Stimulated activated CD8-positive, alpha-beta memory T cell treated with anti-CD3 and anti-CD28 coated beads, Interleukin-12 subunit alpha, Interleukin-12 subunit beta, amount 100 ng/mL, for 4 hours (primary cell): ENCODE measurements at regions not wholly inside any gene's neighbourhood (a gene's known extent, or its start where the extent isn't known, plus 50 kb on each side); places are given as distances from the start of the nearest gene placed in this dataset.

Source experiments
- DNase-seq: peaks from one replicate; pipeline ENCODE4 v3.0.0-alpha.2; 2020; ENCODE audit warnings: low read depth

DNA sequence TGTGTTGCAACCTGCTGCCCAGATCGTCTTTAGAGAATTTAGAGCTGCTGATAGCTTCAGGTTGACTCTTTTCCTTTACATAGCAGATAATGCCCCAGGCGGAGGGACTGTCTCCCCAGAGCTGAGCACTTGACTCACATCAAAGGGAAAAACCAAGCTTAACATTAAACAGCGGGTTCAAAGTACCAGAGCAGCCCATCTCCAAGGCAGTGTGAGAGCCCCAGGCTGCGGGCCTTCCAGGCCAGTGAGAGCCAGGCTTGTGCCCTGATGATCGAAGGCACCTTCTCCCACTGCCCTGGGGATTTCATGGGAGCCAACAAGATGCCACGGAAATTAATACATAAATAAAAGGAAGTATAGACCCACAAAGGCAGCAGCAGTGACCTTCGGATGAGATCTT lies 275.6 kb downstream of the XXYLT1 start:
- DNase-seq, result no peak

DNA sequence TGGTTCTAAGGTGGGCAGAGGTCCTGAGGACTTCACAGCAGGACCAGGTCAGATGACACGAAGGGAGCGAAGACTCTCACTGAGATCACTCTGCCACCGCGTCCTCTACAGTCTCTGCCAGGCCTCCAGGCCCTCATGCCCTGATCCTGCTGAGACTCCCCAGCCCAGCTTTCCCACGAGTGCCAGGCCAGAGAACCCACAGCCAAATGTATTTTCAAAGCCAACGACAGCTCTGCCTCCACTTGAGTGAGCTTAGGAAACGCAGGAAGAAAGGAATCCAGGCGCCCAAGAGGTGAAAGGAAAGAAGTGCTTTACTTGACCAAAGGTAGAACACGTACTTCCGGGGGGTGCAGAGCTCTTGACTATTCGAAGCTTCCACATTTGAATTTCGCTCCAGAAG lies 275.0 kb downstream of the XXYLT1 start:
- no peak for DNase-seq

DNA sequence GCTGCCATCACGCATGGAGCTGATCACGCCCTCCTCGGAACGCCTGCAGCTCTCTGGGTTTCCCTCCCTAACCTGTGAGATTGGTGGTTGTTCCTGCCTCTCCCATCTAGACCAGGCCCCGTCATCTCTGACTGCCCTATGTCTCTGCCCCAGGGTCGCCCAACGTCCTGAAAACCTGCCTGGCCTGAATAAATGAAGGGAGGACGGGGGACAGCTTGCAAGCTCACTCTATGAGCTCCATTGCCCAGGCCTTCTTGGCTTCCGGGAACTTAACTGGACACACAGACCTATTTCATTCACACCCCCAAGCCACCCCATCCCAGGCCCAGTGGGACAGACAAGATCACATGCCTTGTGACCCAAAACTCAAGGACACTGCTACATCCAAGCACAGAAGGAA lies 274.2 kb downstream of the XXYLT1 start:
- DNase-seq, result no peak

DNA sequence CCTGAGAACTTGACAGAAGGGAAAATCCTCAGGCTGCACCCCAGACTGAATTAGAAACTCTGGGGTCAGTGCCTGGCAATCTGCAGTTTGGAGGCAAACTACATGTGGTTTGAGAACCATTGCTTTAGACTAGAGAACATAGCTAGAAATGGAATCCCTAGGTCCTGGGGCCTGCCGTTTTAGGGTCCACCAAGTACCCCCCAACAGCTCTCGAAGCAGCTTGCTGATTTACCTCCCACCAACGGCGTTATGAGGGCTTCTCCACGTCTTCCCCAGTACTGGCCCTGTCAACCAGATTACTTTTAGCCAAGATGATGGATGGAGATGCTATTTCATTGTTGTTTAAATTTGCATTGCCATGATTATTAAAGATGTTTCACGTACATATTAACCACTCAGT lies 272.5 kb downstream of the XXYLT1 start:
- DNase-seq, result no peak

DNA sequence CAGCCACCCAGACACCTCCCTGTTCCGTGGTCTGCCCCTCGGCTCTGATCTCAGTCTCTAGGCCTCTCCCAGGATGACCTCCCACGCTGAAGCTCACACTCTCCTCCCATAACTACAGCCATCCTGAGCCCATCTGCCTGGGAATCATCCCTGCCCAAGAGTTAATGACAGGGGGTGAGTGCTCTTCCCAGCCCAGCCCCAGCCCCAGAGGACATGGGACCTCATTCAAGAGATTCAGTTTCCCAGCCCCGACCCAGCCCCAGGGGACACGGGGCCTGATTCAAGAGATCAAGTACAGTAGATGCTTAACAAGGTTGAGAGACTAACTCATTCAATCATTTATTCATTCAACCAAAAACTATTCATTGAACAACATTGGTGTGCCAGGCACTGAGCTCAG lies 272.0 kb downstream of the XXYLT1 start:
- DNase-seq, result no peak

DNA sequence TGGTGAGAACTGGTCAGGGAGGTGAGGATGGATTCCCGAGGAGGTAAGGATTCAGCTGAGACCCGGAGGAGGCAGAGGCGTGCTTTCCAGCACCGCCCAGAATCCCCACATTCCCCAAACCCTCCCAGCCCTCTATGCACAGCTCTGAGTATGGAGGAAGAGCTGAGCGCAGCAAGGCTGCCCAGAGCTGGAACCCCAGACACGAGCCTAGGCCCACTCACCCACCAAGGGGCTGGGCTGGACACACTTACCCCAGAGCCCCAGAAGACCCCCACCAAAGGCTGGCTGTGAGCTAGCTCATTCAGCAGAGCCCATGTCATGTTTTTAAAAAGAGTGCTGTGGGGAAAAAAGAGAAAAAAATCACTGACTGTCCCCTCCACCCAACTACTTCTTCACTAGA lies 271.5 kb downstream of the XXYLT1 start:
- DNase-seq, result no peak

DNA sequence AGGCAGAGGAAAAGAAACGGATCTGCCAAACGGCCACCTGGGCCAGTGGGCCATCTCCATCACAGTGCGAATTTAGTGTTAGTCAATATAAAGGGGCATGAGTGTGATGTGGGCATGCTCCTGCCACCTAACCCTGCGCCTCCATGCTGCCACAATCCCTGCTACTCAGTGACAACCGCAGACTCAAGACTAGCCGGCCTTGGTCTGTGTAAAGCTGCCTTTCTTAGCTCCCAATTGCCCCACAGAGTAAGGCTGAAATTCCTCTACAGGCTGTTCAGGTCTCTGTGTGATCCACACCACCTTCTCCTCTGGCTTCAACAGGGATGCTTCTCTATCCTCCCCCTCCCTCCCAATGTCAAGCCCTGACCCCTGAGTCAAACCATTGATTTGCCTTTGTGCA lies 269.7 kb downstream of the XXYLT1 start:
- DNase-seq, result no peak

DNA sequence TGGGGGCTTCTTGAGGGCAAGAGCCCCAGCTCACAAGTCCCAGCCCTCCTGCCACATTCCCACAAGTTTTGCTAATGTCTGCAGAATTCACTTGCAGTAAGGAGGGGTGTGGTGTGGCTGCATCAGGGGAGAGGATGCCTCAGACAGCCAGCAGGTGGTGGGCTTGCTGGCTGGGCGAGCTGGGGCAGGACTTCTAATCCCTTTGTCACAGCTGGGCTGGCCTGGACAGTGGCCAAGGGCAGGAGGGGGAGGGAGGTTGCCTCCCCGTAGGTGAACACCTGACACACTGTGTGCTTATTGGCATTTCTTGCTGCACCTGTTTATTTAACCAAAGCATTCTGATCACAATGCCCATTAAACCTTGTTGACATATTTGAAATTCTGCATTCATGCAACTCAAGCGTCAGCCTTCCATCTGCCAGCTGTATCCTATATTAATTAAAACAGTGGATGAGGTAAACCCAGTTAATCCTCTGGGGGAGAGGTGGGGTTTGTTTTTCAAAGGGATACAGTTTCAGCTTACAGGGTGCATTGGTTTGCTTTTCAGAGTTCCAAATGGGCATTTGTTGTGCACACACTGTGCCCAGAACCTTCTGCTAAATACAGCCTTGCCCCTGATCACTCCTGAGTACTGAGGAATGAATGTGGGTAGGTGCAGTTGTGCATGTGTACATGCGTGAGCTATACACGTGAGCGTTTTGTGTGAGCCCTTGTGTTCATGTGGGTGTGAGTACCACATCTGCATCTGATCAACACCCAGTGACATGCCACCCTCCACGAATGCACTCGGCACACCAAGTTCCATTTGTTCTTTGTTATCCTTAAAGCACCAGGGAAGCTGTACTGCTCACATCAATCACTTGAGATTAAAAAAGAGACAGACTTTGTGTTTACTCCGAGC lies 268.7 kb downstream of the XXYLT1 start:
- DNase-seq, result no peak

DNA sequence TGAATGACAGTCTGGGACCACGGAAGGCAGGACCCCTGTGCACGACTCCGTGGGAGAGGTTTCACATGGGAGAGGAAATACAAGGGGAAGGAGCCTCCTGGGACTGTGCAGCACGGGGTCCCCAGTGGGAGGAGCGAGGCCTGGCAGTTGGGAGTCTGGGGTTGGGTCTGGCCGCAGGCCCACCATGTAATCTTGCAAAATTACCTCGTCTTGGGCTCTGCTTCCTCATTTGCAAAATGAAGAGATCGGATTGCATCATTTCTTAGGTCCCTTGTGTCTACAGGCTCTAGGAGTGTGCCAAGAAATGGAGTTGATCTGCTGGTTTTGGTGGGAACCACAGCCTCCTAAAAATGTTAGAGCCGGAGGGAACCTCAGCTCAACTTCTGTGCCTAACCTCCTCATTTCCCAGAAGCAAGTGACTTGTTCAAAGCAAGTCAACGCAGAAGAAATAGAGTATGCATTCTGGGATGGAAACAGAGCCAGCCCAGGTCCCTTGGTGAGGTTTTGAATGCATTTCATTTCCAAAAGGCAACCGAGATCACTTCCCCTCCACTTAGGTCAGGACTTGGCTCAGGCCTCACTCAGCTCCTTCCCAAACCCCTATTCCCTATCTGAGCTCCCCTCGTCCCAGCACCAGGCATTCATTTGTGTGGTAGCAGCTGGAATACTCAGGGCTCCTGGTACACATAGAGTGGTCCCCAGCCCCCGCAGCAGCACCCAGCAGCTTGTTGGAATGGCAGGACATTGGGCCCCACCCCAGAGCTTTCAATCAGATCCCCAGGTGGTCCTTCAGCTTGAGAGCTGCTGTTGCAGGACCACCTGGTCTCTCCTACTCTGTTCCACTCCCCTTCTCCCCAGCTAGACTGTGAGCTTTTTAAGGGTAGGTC lies 267.7 kb downstream of the XXYLT1 start:
- DNase-seq, result no peak

DNA sequence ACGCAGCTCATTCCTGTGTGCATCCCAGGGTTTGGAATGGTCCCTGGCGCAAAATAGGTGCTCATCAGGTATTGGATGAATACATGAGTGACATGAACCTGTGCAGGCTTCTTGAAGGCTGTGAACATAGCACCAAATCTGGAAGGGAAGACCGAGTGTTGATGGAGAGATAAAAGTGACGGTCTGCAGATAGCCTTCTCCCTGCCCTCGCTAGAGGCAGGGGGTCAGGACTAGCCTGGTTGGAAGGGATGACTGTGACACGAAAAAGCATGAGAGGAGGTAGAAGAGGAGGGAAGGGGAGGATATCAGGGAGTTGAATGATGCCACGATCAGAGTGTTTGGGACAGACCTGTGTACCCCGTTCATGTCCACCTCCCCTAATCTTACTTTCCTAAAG lies 267.1 kb downstream of the XXYLT1 start:
- DNase-seq, result no peak

DNA sequence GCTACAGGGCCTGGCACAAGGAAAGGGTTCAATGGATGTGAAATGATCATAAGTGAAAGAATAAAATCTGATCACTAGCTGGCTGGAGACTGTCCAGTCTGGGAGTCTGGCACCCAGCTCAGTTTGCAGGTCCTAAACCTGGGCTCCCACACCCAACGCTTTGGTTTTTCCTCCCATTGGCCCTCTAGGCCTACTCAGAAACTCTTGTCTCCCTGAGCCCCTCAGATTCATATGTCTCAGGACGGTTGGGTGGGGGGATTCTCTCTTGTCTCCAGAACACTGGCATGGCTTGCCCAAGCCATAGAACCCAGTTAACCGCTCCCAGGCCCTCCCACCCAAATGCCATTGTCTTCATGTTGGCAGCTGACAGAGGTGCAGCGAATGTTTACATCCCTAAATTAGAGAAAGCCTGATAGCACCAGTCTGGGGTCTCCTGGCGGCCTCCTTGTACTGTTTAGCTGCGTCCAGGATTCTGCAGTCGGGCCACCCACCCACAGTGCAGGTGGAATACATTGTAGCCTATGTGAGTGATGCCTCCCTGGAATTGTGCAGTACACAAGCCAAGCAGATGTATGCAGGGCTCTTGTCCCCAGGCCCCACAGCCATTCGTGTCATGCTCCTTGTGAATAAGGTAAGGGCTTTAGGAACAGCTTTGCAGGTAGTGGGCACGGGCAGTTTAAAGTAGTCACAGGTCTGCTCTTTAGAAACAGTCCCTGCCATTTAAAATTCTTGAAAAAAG lies 266.3 kb downstream of the XXYLT1 start:
- no peak for DNase-seq

DNA sequence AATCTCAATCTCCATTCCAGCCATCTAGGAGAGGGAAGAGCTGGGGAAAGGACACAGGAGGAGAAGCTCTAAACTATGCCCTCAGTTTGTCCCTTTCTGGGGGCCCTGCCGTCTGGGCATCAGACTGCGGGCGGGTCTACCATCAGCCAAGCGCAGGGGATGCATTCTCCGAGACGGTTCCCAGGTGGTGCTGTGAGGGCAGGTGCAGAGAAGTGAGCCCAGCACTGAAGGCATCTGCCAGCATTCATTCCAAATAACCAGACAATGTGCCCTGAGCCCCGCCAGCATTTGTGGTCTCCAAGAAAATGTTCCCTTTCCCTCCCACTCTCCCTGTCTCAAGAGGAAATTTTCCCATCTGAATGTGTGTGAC lies 265.7 kb downstream of the XXYLT1 start:
- no peak for DNase-seq

DNA sequence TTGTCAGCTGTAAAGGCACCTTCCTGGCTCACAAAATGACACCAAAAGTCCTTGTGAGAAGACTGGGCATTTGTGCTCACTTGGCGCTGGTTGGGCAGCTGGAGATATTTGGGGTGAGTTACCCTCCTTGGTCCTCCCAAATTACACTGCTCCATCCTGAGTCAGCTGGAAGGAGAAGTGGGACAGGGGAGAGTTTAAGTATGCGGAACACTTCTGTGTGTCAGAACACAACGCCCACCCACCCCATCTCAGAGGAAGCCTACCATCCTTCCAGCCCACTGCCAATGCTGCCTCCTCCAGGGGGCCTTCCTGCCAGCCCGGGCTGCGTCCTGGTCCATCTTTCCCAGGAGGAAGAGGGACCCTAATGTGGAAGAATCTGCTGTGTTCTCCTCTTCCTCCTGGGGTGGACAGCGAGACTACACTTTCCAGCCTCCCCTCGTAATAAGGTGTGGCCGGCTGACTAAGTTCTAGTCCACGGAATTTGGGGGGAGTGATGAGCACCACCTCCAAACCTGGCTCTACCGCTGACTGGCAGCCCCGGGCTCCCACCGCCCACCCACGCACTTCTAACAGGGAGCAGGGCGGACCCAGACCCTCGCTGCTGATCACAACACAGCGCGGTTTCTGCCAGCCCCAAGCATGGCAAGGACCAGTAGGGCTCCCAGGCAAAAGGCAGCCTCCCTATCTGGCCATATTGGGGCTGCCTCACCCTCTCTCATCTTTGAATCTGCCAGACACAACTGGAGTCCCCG lies 265.0 kb downstream of the XXYLT1 start:
- DNase-seq, result no peak

DNA sequence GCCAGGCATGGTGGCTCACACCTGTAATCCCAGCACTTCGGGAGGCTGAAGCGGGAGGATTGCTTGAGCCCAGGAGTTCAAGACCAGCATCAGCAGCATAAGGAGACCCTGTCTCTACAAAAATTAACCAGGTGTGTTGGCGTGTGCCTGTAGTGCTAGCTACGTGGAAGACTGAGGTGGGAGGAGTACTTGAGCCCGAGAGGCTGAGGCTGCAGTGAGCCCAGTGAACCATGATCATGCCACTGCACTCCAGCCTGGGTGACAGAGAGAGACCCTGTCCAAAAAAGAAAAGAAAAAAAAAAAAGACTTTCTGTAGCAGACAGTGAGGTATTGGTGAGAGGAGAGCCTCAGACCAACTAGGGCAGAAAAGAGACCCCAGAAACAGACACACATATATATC lies 263.8 kb downstream of the XXYLT1 start:
- DNase-seq, result no peak

DNA sequence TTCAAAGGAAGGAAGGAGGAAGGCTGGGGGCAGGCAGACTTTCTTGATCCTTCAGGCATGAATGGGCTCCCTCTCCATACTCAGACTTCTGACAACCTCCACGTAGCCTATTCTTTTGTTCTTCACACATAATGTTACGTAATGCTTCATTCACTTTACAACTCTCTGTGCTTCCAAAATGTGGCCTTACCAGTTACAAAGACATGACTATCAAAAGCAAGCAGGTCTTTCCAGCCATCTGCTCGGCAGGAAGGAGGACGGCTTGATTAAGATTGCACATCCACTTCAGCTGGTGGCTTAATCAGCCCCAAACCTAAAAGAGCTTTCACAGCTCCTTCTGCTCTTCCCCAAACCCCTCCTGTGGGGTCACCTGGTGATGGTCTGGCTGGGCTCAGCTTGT lies 263.2 kb downstream of the XXYLT1 start:
- no peak for DNase-seq

DNA sequence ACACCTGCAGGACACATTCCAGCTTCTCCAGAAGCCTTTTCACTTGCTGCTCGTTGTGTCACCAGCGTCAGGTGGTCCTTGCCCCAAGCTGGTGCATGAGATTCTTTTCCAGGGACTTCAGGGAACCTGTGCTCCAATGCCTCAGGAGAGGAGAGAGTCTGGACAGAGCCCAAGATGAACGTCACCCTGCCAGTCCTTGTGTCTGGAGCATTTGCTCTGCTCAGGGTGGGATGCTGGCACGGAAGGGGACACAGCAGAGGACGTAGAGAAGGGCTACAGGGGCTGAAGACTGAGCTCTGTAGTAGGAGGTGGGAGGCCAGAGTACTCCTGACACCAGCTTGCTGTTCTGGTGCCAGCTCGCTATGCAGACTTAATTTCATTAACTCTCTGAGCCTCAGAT lies 262.1 kb downstream of the XXYLT1 start:
- no peak for DNase-seq

DNA sequence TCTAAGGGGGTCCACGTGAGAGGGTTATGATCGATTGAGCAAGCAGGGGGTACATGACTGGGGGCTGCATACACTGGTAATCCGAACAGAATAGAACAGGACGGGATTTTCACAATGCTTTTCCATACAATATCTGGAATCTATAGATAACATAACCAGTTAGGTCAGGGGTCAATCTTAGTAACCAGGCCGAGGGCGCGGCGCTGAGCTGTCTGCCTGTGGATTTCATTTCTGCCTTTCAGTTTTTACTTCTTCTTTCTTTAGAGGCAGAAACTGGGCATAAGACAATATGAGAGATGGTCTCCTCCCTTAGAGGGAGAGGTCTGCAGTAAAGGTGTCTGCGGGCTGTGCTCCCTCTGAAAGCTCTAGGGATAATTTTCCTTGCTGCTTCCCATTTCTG lies 261.3 kb downstream of the XXYLT1 start:
- no peak for DNase-seq

DNA sequence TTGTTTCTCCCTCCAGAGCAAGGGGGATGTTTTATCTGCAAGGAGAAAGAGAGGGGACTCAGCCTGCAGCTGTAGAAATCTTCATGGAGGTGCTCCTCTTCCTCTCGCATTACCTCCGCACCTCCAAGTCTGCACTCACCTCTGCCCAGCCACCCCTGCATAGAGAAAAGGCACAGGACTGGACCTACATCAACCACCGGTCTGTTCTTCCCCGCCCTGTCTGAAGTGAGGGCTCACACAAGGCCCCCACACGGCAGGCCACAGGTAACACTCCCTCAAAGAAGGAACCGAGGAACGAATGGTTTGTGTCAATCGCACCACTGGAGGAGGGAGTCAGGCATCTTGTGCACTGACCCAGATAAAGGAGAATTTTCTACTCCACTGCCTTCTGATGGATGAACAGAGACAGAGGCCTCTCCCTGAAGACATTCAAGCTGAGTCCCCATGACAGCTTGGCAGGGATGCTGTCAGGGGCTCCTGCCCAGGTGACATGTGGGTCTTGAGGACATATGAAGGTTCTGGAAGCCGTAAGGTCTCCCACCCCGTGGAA lies 260.3 kb downstream of the XXYLT1 start:
- DNase-seq, result no peak

DNA sequence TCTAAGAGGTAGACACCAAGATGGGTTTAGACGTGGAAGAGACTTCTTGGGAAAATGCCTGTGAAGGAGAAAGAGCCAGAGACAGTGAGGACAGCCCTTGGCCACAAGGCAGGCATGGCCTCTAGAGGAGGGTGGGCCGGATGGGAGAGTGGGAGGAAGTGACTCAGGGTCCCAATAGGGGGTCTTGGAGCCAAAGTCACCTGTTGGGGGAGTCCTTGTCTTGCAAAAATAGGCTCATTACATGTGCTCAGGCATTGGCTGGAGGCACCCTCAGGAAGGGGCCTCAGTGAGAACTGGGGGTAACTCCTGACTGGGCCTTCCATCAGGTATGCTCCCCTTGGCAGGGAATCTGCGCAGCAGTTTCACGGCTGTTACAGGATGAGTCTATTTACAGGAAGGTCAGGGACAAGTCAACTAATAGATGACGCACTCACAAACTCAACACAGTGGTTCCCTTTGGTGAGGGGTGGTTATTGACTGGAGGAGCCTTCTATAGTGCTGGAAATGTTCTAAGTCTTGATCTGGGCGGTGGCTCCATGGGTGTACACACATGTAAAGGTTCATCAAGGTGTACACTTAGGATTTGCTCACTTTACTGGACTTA lies 259.6 kb downstream of the XXYLT1 start:
- DNase-seq, result no peak

DNA sequence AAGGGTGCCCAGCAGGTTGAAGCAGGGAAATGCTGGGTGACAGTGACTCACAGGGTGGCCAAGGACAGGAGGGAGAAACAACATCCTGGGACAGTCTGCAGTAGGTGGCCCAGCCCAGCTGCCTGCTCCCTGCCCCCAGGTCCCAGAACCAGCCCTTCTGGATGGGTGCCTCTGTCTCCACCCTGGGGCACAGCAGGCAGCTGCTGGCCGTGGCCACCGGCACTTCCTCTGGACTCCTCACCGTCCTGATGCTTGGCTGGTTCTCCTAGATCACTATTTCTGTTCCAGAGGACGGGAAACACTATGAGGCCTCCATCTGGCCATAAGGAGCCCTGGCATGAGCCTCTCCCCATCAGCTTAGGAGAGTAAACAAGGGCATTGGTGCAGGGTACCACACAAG lies 258.9 kb downstream of the XXYLT1 start:
- no peak for DNase-seq

DNA sequence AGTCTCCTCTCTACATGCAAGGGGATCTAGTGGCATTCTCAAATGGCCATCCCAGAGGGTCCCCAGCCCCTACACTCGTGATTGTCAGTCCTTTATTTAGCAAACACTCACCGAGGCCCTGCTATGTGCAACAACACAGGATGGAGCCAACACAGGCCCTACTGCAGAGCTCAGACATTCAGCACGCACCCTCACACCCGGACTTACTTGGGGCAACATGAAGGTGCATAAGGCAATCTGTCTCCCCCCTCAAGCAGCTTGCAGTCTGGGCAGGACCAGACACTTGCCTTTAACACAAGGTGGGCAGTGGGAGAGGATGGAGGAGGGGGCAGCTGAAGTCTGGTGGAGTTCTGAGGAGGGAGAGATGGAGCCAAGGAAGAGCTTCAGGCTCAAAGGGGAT lies 258.4 kb downstream of the XXYLT1 start:
- DNase-seq, result no peak
